Kidney (tissue), 13 donors: ENCODE measurements at regions not wholly inside any gene's neighbourhood (a gene's known extent, or its start where the extent isn't known, plus 50 kb on each side); places are given as distances from the start of the nearest gene placed in this dataset.

Experiments
- DNase-seq, 5 donors: peaks; one replicate each; pipeline ENCODE4 v3.0.0-alpha.2; 2013 to 2020
- FAIRE-seq: peaks from 2 replicates; lab custom pipeline; 2012; peaks lifted over from hg19 to GRCh38; lab: Jason Lieb, UNC
- H3K27ac ChIP-seq, 2 donors: one replicate each; pipeline ENCODE4 v1.7.0; 2013; ENCODE audit warnings: low read depth in 2 of 2, low read length in 2 of 2, inconsistent platforms in 1 of 2
- H3K27me3 ChIP-seq: one replicate; pipeline ENCODE4 v1.7.1; 2013; ENCODE audit warnings: low read length, inconsistent platforms; ENCODE audit not compliant: control insufficient read depth, insufficient read depth
- H3K36me3 ChIP-seq, 3 donors: one replicate each; pipeline versions ENCODE4 v1.7.0 to v1.7.1; 2013; ENCODE audit warnings: low read length in 3 of 3, control low read depth in 1 of 3, inconsistent platforms in 1 of 3; ENCODE audit not compliant: insufficient read depth in 3 of 3, control insufficient read depth in 2 of 3
- H3K4me1 ChIP-seq, 3 donors: one replicate each; pipeline versions ENCODE4 v1.7.0 to v1.7.1; 2013; ENCODE audit warnings: low read length in 3 of 3, inconsistent platforms in 1 of 3, low read depth in 1 of 3; ENCODE audit not compliant: control insufficient read depth in 2 of 3, insufficient read depth in 2 of 3
- H3K4me3 ChIP-seq, 3 donors: one replicate each; pipeline versions ENCODE4 v1.7.0 to v1.8.1; 2013; ENCODE audit warnings: low read length in 3 of 3, control low read depth in 1 of 3, inconsistent platforms in 1 of 3
- H3K9ac ChIP-seq, 3 donors: one replicate each; pipeline versions ENCODE4 v1.7.0 to v1.7.1; 2013; ENCODE audit warnings: low read length in 3 of 3, control low read depth in 1 of 3, inconsistent platforms in 1 of 3
- H3K9me3 ChIP-seq, 3 donors: one replicate each; pipeline versions ENCODE4 v1.7.0 to v1.7.1; 2013; ENCODE audit warnings: low read length in 3 of 3, control low read depth in 1 of 3, inconsistent platforms in 1 of 3; ENCODE audit not compliant: control insufficient read depth in 2 of 3, insufficient read depth in 1 of 3
- CTCF ChIP-seq: IDR thresholded peaks from 3 replicates; pipeline ENCODE4 v1.5.1; 2012; ENCODE audit warnings: mild to moderate bottlenecking, moderate library complexity, borderline replicate concordance; ENCODE audit not compliant: insufficient read depth; ENCODE audit errors: extremely low read depth
- intact Hi-C: fragments of 100-400 bp; cut with DNase I; formaldehyde crosslinking; loops from one replicate; pipeline ENCODE4 v1.11.1; 2022
- donor health status: control.
- donor health status: control.
- donor health status: control.
- donor health status: control.
- donor health status: control.
- donor health status: DM: yes; HTN: yes; CAD: no.
- donor health status: Normal renal cell carcinoma (clear cell type).

DNA sequence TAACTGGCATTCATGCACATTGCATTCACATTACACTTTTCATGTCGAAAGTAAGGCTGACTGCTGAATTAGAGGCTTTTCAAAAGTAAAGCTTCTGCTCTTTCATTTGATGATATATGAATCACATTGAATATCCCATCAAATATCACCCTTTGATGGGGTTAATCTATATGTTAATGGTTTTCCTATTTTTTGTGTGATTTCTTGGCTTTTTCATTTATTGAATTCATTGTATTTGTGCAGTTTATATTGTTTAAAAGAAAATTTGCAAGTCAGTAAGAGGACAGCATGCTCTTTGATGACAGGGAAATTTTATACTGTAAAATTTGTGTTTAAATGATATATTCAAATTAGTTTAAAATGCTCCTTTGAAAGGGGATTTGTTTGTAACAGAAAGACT is 344.1 kb downstream of the PCDH10 start:
- H3K27ac ChIP-seq: no peak overlapping the region
- no peak overlapping the region for H3K4me3 ChIP-seq
- H3K36me3 ChIP-seq: no peaks in the 10 kb centered on the region
- FAIRE-seq (no peak), DNase-seq (no peak)
- intact Hi-C loops: no loop called here
- H3K27me3 ChIP-seq: no peaks in the 10 kb centered on the region
- H3K9me3 ChIP-seq: no peaks in the 10 kb centered on the region
- H3K4me1 ChIP-seq: no peaks in the 10 kb centered on the region
- no peak overlapping the region for H3K9ac ChIP-seq
- TF ChIP-seq CTCF: no peak

GRCh38 chr4:133484287-133484686 is 335.2 kb downstream of the PCDH10 start:
- Histone ChIP-seq H3K4me1 (no peaks in the 10 kb centered on the region), H3K9me3 (no peaks in the 10 kb centered on the region), H3K27ac (no peak overlapping the region), H3K4me3 (no peak overlapping the region), H3K27me3 (no peaks in the 10 kb centered on the region), H3K36me3 (no peaks in the 10 kb centered on the region), H3K9ac (no peak overlapping the region)
- FAIRE-seq (no peak), DNase-seq (no peak)
- TF ChIP-seq CTCF: no peak
- intact Hi-C loops: no loop called here

- Histone ChIP-seq H3K9me3 (no peaks in the 10 kb centered on the region), H3K4me1 (no peaks in the 10 kb centered on the region), H3K36me3 (no peaks in the 10 kb centered on the region), H3K9ac (no peak overlapping the region), H3K27ac (no peak overlapping the region), H3K27me3 (no peaks in the 10 kb centered on the region), H3K4me3 (no peak overlapping the region)
- DNase-seq: peak in 2 of 5 donors; percentile 34 to 54
- intact Hi-C loops: no loop called here
- FAIRE-seq: no peak
- peak; percentile 29 for TF ChIP-seq CTCF
Measured at GRCh38 chr4:133483600-133484246, 334.6 kb downstream of the PCDH10 start.

DNA sequence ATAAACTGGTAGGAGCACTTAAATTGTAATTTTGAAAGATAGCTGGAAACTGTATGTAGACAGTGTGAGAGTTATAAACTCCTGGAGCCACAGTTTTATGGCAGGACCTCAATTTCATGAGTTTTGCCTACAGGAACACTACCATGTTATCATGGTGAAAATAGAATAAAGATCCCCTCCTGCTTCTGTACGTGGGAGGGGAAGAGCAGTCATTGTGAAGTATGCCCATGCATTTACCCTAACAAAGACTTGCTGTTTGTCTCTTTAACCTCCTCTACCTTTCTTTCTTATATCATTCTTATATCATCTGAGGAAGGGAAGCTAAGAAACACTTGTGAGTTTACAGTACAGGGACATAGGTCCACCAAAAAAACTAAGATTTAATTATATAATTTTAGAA is 327.0 kb downstream of the PCDH10 start:
- Histone ChIP-seq H3K27ac (no peak overlapping the region), H3K36me3 (no peaks in the 10 kb centered on the region), H3K4me3 (no peak overlapping the region), H3K9ac (no peak overlapping the region), H3K27me3 (no peaks in the 10 kb centered on the region), H3K4me1 (no peaks in the 10 kb centered on the region), H3K9me3 (no peaks in the 10 kb centered on the region)
- DNase-seq (no peak), FAIRE-seq (no peak)
- intact Hi-C loops: no loop called here
- no peak for TF ChIP-seq CTCF
